Mucosa of gallbladder (tissue), 1 donor: ENCODE measurements at regions not wholly inside any gene's neighbourhood (a gene's known extent, or its start where the extent isn't known, plus 50 kb on each side); places are given as distances from the start of the nearest gene placed in this dataset.

Source experiments
- DNase-seq: peaks from one replicate; pipeline ENCODE4 v3.0.0-alpha.2; 2020; ENCODE audit warnings: low spot score
- donor health status: DM: no; HTN: no; CAD: no.

DNA sequence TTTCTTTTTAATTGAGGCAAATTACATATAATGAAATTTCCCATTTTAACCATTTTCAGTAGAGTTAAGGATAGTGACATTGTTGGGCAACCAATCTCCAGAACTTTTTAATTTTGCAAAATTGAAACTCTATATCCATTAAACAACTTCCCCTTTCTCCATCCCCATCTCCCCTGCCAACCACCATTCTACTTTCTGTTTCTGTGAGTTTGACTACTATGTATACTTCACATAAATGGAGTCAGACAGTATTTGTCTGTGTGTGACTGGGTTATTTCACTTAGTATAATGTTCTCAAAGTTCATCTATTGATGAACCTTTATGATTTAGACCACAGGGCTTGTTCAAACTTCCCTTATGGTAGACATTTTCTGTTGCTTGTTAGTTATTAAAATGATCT, 364.5 kb upstream of the MAD2L1 start:
- no peak for DNase-seq

DNA sequence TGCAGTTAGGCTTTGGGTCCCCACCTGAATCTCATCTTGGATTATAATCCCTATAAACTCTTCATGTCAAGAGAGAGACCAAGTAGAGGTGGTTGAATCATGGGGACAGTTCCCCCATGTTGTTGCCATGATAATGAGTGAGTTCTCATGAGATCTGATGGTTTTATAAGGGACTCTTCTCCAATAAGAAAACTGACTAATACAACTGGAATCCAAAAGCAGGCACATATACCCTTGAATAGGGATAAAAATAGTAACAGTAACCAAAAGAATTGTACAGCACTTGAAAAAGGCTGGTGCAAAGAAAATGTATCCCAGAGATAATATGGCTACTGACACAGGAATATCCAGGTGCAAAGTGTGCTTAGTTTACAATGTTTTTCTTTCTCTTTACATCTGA, 351.5 kb upstream of the MAD2L1 start:
- no peak for DNase-seq

DNA sequence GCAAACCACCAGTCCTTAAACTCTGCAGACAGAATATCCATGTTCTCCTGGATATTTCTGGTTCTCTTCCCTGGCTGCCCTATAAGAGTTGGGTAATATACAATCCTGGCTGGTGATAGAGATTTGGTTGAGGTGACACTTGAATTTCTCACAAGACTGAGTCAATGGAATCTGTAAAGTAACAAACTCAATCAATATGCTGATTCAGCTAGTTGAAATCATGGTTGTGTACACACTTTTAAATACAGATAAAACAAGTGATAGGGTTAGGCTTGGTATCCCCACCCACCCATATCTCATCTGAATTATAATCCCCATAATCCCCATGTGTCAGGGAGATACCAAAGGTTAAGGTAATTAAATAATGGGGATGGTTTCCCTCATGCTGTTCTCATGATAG, 349.2 kb upstream of the MAD2L1 start:
- DNase-seq = no peak

DNA sequence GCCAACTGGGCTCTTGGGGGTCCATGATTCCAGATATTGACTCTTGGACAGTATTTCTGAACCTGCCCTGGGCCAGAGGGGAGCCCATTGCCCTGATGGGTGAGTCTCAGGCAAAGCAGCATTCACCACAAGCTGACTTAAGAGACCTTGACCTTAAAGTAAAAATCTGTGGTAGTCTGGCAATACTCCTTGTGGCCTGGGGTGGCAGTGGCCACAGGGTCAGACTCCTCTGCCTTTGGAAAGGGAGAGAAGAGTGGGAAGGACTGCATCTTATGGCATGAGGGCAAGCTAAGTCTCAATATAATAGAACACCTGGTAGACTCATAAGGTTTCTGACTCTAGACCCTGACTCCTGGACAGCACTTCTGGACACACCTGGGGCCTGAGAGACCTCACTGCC, 340.3 kb upstream of the MAD2L1 start:
- no peak for DNase-seq

DNA sequence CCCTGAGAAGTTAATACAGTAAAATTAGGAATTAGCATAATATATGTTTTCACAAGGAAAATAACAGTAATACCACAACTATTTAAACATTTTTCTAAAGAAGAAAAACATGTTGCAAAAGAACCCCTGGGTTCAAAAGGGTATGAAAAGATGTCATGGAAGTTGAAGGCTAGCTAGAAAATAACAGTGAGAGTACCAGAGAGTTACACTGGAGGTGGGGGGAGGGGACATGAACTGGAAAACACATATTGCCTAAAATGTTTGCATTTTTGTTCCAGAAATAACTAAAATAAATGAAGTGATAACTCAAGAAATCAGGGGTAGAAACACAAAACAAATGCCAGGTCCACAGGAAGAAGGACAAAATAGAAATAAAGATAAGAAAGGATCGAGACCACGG, 336.6 kb upstream of the MAD2L1 start:
- no peak for DNase-seq

DNA sequence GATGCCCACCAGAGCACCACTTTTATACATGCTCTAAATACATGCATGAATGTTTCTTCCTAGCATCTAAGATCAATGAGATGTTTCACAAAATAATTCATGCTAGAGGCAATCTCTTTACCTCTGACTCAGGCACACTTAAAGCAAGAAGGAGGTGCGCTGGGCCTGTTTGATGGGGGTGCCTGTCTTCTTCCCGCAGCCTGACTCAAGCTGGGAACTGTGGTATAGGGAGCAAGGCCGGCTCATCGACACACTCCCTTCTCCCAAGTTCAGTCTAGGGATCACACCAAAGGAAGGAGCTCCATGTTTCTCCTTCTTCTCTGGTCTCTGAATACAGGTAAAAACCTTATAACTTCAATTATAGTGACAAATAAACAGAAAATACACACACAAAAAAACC, 333.8 kb upstream of the MAD2L1 start:
- DNase-seq = no peak

DNA sequence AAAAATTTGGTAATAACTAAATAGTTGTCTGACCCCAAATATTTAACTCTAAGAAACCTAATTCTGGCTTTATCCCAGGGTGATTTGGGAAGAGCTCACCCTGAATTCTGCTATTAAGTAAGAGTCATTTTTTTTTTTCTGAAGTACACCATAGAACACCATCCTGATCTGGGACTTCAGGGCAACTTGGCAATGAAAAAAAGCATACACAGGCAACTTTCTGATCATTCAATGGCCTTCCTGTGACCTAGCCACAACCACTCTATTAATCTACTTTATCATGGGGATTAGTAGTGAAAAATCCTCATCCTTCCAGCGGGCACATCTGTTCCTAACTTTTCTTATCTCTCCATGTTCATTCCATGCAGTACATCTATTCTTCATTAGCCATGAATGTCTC, 333.2 kb upstream of the MAD2L1 start:
- DNase-seq = no peak

DNA sequence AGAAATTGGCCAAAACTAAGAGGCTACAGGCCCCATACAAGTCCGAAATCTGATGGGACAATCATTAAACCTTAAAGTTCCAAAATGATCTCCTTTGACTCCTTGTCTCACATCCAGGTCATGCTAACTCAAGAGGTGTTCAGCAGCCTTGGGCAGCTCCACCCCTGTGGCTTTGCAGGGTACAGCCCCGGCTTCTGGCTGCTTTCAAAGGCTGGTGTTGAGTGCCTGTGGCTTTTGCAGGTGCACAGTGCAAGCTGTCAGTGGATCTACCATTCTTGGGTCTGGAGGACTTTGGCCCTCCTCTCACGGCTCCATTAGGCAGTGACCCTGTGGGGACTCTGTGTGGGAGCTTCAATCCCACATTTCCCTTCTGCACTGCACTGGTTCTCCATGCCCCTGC, 329.1 kb upstream of the MAD2L1 start:
- DNase-seq = no peak

DNA sequence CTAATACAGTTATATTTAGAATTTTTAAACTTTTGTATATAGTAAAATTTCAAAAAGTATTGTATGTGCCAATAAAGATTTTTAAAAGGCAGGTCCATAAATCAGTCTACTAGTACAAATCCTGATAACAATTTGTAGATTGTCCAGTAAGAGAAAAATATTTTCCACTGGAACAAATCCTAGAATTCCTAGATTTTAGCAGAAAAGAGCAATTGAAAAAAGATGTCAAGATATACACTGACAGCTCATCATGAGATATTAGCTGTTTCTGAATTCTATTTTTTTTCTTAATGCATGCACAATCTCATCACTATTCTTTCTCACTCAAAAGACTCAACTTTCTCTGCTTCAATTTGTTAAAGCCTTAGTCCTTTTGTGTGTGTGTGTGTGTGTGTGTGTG, 289.2 kb upstream of the MAD2L1 start:
- DNase-seq = no peak

DNA sequence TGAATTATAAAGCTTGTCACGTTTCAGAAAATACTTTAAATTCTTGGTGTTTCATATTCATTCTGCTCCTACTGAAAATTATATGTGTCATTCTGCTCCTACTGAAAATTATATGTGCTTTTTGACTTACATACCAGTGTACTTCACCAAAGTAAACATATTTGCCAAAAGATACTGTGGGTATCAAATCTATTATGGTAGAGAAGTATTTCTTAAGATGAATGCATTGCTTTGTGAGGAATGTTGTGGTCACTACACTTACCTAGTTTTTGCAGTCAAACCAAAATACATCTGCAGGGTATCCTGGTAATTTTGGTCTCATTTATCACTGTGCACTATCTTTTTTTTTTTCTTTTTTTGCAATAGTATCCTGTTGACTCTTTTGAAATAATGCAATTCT, 287.7 kb upstream of the MAD2L1 start:
- DNase-seq = no peak

DNA sequence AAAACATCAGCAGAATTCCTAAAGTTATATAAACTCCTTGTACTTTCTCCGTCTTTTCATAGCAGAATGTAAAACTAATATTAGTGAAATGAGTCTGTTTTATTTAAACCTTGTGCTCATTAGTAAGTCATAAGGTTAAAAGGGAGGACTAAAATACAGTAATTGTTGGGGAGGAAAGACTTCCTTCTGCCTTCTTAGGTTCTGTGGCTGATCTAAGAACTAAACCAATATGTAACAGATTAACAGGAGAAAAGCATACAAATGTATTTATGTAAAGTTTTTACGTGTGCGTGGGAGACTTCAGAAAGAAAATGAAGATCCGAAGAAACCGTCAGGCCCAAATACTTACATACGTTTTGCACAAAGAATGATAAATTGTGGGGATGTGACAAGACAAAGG, 286.6 kb upstream of the MAD2L1 start:
- DNase-seq = no peak

DNA sequence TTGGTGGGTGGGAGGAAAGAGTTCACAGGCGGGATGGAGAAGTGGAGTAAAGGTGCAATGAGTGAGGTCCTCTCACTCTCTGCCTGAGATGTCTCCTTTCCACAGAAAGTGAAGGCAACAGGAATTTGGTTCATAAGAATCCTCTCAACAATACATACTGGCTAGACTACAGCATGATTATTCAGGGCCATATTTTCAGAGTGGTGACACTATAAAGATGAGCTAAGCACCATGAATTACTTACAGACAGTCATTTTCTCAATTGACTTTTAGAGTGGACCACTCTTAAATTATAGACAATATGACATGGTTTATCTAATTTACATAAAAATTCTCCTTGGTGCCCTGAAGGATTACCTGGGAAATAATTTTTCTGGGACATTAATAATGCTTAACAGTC, 286.1 kb upstream of the MAD2L1 start:
- no peak for DNase-seq

DNA sequence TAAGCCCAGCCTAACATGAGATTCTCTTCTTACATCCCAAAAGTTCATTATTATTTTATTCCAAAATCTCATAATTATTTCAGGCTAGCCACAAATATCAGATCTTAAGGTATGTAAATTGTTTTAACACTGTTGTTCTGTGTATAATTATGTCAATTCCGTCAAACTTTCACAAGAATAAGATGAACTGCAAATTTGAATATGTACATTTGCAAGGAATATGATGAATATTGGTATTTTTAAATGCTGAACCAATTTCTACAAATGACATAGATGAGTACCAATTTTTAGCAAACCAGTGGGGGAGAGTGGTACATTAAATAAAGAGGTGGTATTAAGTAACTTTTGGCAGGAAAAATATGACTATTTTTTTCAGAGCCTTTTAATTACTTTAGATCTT, 282.3 kb upstream of the MAD2L1 start:
- DNase-seq = no peak

DNA sequence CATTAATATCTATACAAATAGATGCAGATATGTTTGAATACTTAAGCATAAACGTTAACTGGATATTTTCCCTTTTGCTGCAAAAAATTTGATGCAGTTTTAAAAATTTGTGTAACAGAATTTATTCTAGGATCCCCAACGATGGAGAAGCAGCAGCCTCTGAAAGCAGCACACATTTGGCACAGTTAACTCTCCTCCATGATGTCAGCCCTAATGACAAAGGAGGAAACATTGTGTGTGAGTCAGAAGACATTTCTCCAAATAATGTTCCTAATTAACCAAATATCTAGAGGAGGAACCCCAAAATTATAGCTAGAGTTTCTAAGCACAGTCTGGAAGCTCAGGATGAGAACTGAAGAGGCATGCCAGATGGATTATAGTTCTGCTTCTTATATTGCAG, 281.9 kb upstream of the MAD2L1 start:
- no peak for DNase-seq

DNA sequence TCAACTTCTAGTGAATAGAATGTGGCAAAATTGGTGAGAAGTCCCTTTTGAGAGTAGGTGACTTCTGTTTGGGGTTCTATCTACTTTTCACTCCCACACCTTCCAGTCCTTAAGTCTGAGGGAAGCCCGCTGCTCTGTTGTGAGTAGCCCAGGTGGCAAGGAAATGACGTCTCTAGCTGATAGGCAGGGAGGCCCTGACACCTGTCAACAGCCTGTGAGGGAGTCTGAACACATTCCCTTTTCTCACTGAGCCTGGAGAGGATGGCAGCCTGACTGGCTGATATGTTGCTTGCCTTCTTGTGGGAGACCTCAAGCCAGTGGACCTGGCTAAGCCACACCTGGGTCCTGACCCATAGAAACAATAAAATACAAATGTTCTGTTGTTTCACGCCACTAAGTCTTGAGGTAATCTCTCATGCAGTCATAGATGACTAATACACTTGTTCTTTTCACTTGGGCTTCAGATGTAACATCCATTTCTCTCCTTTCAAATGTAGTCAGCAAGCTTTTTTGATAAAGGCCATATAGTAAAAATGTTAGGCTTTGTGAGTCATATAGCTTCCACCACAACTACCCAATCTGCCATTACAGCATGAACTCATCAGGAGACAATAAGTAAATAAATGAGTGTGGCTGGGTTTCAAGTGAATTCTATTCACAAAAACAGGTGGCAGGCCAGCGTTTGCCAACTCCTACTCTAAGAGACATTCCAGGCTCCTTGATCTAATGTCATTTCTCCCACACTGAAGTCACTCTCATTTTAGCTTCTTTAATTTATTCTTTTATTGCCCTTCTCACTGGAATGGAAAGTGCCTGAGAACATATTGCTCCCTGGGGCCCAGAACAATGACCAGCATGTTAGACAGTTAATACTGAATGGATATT, 265.1 kb upstream of the MAD2L1 start:
- no peak for DNase-seq

DNA sequence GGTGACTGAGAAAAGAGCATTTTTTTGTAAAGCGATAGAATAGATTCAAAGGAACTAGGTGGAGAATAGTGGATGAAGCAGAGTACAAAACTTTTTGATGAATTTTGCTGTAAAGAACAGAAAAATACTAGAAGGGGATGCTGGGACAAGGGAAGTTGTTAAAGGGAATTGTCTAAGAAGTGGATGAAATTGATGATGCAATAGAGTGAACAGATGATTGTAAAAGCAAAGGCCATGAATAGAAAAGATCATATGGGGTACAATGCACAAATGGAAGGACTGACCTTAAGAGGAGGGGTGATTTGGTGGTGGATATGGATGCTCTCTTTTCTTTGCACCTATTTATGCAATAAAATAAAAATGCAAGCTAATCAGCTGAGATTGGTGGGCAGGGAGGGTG, 262.7 kb upstream of the MAD2L1 start:
- DNase-seq = no peak

DNA sequence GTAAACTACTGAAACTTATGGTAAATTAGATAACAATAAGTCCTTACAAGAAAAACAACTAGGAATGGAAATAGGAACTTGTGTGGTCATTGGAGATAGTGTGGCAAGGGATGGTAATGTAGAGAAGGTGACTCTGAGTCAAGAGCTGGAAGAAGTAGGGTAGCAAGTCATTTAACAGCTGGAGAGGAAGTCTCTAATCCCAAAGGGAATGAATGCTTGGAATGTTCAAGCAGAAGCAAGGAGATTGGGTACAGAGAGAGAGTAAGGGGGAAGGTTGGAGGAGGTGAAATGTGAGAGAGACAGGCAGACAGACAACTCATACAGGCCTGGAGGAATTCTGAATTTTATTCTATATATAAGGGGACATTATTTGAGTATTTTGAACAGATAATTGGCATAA, 260.6 kb upstream of the MAD2L1 start:
- DNase-seq = no peak

DNA sequence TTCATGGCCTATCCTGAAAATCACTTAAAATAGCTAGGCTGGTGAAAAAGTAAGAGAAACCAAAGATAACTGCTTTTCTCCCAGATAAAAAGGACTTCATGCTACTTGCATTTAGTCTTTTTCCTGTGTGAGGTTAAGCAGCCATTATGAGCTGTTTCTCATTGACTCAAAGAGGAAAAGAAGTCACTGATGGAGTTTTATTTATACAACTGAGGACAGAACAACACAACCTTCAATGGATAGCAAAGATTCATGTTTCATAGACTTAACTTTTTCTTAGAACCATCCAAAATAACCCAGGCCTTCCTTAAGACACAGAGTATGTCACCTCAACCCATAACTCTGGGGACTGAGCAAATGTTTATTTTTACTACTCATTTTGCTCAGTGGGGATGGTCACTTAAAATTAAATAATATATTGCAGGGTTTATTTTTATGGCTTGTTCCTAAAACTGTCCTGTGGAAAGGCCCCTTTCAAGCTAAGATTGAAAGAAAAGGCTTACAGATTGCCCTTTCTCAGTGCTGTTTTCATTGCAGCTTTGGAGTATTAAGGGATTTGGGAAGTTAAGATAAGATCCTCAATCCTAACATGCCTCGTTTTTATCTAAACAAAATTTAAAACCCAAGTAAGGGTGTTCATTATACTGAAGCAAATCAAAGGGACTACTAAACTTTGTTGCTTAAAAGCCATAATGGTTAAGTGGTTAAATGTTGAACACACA, 252.6 kb upstream of the MAD2L1 start:
- no peak for DNase-seq

DNA sequence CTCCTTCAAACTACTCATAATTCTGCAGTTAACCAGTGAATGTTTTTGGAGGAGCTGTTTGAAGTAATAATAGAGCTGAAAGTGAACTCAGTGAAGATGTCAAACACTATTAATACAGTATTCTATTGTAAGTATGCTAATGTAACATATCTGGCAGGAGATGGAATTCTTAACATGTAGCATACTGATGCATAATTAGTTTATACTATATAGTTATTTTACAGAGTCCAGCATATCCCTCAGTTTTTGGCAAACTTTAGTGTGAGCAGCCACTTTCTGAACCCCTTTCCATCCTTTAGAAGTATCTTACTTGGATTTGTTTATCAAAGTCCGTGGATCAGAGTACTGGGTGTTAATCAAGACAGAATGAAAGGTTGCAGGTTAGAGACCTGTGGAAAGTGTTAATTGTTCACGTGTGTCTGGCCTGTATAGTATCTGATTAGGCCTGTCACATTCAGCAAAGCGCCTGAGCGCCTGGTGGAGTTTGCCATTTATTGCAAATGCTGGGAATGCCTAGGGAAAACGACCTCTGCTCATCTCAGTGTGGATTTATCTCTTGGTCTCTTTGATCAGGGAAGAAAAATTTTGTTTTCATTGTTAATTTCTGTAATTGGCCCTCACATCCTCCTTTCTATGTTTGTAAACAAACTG, 251.7 kb upstream of the MAD2L1 start:
- DNase-seq = no peak

DNA sequence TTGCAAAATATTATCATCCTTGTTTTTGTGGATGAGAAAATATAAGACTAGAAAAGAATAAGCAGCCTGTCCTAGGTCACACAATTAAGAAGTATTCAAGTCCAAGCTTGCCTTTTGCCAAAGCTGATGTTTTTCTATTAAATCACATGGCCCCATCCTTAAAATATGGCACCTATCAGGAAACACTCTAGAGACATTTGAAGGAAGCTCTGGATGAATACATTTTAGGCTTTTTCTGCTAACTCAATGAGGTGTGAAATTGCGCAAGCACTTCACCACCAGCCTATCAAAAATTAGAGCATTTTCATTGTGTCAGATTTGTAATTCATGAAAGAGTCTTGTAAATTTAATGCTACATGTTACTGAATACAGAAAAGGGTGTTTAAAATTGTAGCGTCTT, 251.1 kb upstream of the MAD2L1 start:
- DNase-seq = no peak

DNA sequence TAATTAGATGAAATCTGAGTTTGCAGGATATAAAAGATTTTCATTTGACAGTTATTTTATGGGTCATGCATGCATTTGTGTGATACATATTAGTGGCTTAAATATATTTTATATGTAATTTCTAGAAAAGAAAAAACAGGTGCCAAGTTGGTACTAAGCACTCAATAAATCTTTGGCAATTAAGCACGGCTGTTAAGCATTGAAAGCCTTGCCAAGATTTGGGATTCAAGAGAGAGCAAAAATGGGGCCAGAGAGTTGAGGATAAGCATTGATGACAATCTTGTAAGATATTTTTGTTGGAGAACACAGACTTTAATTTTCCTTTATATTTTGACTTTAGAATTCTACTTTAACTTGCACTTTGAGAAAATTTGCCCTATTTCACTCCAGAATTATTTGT, 249.8 kb upstream of the MAD2L1 start:
- no peak for DNase-seq

DNA sequence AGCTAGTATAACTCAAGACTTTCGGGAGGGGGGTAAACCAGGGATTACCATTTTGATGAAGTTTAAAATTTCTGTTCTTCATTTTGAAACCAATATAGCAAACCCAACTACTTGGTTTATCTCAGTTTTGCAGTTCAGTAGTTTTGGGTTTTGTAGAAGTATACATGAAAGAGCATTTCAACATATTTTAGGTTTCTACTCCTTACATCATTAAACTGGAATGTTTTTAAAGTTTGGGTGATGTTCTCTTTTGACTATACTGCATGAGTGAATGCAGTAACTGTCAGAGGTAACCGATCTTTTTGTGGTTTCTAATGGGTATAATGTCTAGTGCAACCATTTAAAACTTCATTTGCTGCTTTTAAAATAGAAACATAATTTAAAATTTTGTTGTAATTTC, 248.3 kb upstream of the MAD2L1 start:
- DNase-seq = no peak

DNA sequence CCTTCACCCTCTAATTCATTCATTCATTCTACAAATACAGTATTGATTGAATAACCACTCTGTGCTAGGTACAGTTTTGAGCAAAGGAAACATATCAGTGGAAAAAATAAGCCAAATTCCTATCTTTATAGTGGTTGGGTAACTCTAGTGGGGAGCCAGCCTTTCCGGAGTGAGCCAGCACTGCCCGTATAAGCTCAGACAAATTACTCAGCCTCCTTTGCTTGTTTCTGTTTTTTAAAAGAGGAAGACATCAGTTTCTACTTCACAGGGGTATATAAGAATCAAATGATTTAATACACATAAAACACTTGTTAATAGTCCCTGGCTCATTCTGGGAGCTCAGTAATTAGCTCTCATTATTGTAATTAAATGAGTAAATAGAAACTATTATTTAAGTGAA, 238.2 kb upstream of the MAD2L1 start:
- DNase-seq = no peak
